ENCODE measurements at regions not wholly inside any gene's neighbourhood (a gene's known extent, or its start where the extent isn't known, plus 50 kb on each side); places are given as distances from the start of the nearest gene placed in this dataset.

DNA sequence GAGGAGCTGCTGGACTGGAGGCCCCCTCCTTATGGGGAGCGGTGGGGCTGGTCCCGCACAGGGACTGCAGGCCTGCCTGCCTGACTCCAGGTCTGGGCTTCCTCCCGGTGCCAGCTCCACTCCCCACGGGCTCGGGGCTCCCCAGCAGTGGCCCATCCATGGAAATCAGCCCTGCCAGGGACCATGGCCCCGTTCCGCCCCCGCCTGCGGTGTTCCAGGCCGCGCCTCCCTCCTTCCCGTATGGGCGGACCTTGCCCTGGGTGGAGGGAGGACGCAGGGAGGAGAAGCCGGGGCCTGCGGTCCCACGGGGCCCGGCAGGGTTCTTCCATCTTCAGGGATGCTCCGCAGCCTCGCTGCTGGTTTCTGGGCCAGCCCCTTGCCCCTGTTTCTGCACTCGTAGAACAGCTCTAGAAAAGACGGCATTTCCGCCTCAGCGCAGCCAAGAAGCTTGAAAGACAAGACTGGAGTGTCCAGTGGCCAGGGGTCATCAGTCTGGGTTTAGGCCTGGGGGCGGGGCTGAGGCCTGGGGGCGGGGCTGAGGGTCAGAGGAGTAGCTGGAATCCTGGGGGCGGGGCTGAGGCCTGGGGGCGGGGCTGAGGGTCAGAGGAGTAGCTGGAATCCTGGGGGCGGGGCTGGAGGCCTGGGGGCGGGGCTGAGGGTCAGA is 1330.6 kb downstream of the BRD1 start (continued):
- TF ChIP-seq, protein P1, sequence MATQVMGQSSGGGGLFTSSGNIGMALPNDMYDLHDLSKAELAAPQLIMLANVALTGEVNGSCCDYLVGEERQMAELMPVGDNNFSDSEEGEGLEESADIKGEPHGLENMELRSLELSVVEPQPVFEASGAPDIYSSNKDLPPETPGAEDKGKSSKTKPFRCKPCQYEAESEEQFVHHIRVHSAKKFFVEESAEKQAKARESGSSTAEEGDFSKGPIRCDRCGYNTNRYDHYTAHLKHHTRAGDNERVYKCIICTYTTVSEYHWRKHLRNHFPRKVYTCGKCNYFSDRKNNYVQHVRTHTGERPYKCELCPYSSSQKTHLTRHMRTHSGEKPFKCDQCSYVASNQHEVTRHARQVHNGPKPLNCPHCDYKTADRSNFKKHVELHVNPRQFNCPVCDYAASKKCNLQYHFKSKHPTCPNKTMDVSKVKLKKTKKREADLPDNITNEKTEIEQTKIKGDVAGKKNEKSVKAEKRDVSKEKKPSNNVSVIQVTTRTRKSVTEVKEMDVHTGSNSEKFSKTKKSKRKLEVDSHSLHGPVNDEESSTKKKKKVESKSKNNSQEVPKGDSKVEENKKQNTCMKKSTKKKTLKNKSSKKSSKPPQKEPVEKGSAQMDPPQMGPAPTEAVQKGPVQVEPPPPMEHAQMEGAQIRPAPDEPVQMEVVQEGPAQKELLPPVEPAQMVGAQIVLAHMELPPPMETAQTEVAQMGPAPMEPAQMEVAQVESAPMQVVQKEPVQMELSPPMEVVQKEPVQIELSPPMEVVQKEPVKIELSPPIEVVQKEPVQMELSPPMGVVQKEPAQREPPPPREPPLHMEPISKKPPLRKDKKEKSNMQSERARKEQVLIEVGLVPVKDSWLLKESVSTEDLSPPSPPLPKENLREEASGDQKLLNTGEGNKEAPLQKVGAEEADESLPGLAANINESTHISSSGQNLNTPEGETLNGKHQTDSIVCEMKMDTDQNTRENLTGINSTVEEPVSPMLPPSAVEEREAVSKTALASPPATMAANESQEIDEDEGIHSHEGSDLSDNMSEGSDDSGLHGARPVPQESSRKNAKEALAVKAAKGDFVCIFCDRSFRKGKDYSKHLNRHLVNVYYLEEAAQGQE (IDR thresholded peaks at IDR 0.05; ENCODE audit: unreplicated experiment), result no peak

GRCh38 chr22:48496226-48496845 is 1331.3 kb downstream of the BRD1 start:
- Histone ChIP-seq H4K20me1 (replicated peaks; ENCODE audit: insufficient read depth) (no peaks in the 10 kb centered on the region), H3K27me3 (ENCODE audit: insufficient read depth) (peaks cover 8% of the 10 kb centered on the region; the same call in 1 of the 2 replicates), H3K36me3 (ENCODE audit: insufficient read depth) (no peaks in the 10 kb centered on the region), H3K27ac (ENCODE audit: low read depth) (no peak overlapping the region), H3F3A (replicated peaks; ENCODE audit: low read depth) (no peaks in the 10 kb centered on the region), H2AFZ (no peak overlapping the region), H3K9me2 (ENCODE audit: insufficient read depth) (no peaks in the 10 kb centered on the region), H3K79me2 (replicated peaks; ENCODE audit: insufficient read depth) (peaks cover 13% of the 10 kb centered on the region), H3K4me3 (peak overlapping the region; percentile 48; the same call in 1 of the 2 replicates), H3K4me1 (ENCODE audit: insufficient read depth) (peaks cover 8% of the 10 kb centered on the region), H3K4me2 (peak overlapping the region; percentile 71; the same call in 1 of the 2 replicates)
- H3K27ac Mint-ChIP-seq, result no peak overlapping the region
- peaks cover 2% of the 10 kb centered on the region; the same call in 1 of the 3 replicates for H3K36me3 Mint-ChIP-seq (ENCODE audit: low read depth)
- H3K4me1 Mint-ChIP-seq, result peaks cover 71% of the 10 kb centered on the region
- DNase-seq (ENCODE audit: low spot score), result no peak
- no peak overlapping the region for H3K4me3 Mint-ChIP-seq
- no peaks in the 10 kb centered on the region for H3K9me3 Mint-ChIP-seq
- no peak for ATAC-seq
- peaks cover 9% of the 10 kb centered on the region for H3K27me3 Mint-ChIP-seq (ENCODE audit: insufficient read depth, low read depth, poor library complexity)
- TF ChIP-seq ZNF114 (CRISPR knock-in tag; IDR thresholded peaks at IDR 0.05), result no peak
- no peak for TF ChIP-seq NANOG (IDR thresholded peaks at IDR 0.05; ENCODE audit: borderline replicate concordance)
- no peak for TF ChIP-seq EZH2phosphoT487 (IDR thresholded peaks at IDR 0.05; ENCODE audit: unreplicated experiment)
- no peak for TF ChIP-seq EZH2 (IDR thresholded peaks at IDR 0.05; ENCODE audit: low read depth, unreplicated experiment)
- TF ChIP-seq JUNB (IDR thresholded peaks at IDR 0.05; ENCODE audit: unreplicated experiment), result no peak
- TF ChIP-seq, protein P2, sequence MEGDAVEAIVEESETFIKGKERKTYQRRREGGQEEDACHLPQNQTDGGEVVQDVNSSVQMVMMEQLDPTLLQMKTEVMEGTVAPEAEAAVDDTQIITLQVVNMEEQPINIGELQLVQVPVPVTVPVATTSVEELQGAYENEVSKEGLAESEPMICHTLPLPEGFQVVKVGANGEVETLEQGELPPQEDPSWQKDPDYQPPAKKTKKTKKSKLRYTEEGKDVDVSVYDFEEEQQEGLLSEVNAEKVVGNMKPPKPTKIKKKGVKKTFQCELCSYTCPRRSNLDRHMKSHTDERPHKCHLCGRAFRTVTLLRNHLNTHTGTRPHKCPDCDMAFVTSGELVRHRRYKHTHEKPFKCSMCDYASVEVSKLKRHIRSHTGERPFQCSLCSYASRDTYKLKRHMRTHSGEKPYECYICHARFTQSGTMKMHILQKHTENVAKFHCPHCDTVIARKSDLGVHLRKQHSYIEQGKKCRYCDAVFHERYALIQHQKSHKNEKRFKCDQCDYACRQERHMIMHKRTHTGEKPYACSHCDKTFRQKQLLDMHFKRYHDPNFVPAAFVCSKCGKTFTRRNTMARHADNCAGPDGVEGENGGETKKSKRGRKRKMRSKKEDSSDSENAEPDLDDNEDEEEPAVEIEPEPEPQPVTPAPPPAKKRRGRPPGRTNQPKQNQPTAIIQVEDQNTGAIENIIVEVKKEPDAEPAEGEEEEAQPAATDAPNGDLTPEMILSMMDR (conservative IDR thresholded peaks at IDR 0.05; ENCODE audit: low read depth in 2 of 2), result no peak
- TF ChIP-seq ZNF331 (CRISPR knock-in tag; IDR thresholded peaks at IDR 0.05; ENCODE audit: low read depth), result no peak
- TF ChIP-seq, protein P3, sequence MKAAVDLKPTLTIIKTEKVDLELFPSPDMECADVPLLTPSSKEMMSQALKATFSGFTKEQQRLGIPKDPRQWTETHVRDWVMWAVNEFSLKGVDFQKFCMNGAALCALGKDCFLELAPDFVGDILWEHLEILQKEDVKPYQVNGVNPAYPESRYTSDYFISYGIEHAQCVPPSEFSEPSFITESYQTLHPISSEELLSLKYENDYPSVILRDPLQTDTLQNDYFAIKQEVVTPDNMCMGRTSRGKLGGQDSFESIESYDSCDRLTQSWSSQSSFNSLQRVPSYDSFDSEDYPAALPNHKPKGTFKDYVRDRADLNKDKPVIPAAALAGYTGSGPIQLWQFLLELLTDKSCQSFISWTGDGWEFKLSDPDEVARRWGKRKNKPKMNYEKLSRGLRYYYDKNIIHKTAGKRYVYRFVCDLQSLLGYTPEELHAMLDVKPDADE (IDR thresholded peaks at IDR 0.05), result no peak
- TF ChIP-seq, protein P4, sequence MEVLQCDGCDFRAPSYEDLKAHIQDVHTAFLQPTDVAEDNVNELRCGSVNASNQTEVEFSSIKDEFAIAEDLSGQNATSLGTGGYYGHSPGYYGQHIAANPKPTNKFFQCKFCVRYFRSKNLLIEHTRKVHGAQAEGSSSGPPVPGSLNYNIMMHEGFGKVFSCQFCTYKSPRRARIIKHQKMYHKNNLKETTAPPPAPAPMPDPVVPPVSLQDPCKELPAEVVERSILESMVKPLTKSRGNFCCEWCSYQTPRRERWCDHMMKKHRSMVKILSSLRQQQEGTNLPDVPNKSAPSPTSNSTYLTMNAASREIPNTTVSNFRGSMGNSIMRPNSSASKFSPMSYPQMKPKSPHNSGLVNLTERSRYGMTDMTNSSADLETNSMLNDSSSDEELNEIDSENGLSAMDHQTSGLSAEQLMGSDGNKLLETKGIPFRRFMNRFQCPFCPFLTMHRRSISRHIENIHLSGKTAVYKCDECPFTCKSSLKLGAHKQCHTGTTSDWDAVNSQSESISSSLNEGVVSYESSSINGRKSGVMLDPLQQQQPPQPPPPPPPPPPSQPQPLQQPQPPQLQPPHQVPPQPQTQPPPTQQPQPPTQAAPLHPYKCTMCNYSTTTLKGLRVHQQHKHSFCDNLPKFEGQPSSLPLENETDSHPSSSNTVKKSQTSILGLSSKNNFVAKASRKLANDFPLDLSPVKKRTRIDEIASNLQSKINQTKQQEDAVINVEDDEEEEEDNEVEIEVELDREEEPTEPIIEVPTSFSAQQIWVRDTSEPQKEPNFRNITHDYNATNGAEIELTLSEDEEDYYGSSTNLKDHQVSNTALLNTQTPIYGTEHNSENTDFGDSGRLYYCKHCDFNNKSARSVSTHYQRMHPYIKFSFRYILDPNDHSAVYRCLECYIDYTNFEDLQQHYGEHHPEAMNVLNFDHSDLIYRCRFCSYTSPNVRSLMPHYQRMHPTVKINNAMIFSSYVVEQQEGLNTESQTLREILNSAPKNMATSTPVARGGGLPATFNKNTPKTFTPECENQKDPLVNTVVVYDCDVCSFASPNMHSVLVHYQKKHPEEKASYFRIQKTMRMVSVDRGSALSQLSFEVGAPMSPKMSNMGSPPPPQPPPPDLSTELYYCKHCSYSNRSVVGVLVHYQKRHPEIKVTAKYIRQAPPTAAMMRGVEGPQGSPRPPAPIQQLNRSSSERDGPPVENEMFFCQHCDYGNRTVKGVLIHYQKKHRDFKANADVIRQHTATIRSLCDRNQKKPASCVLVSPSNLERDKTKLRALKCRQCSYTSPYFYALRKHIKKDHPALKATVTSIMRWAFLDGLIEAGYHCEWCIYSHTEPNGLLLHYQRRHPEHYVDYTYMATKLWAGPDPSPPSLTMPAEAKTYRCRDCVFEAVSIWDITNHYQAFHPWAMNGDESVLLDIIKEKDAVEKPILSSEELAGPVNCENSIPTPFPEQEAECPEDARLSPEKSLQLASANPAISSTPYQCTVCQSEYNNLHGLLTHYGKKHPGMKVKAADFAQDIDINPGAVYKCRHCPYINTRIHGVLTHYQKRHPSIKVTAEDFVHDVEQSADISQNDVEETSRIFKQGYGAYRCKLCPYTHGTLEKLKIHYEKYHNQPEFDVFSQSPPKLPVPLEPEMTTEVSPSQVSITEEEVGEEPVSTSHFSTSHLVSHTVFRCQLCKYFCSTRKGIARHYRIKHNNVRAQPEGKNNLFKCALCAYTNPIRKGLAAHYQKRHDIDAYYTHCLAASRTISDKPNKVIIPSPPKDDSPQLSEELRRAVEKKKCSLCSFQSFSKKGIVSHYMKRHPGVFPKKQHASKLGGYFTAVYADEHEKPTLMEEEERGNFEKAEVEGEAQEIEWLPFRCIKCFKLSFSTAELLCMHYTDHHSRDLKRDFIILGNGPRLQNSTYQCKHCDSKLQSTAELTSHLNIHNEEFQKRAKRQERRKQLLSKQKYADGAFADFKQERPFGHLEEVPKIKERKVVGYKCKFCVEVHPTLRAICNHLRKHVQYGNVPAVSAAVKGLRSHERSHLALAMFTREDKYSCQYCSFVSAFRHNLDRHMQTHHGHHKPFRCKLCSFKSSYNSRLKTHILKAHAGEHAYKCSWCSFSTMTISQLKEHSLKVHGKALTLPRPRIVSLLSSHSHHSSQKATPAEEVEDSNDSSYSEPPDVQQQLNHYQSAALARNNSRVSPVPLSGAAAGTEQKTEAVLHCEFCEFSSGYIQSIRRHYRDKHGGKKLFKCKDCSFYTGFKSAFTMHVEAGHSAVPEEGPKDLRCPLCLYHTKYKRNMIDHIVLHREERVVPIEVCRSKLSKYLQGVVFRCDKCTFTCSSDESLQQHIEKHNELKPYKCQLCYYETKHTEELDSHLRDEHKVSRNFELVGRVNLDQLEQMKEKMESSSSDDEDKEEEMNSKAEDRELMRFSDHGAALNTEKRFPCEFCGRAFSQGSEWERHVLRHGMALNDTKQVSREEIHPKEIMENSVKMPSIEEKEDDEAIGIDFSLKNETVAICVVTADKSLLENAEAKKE (CRISPR knock-in tag; IDR thresholded peaks at IDR 0.05), result no peak
- TF ChIP-seq CREB1 (CRISPR knock-in tag; IDR thresholded peaks at IDR 0.05; ENCODE audit: low read depth), result no peak
- no peak for TF ChIP-seq STAT1 (IDR thresholded peaks at IDR 0.05; ENCODE audit: unreplicated experiment)

Measured in GM23338 (cell line).